MM.1S (cell line): ENCODE measurements at regions not wholly inside any gene's neighbourhood (a gene's known extent, or its start where the extent isn't known, plus 50 kb on each side); places are given as distances from the start of the nearest gene placed in this dataset.
"Not testable (repeated sequence)": the region's sequence is repeated elsewhere in the genome, so short reads cannot be mapped to it uniquely, and the experiment has no call there.

Source experiments
- EZH2 ChIP-seq: fragments of 300-600 bp; sonication (generic); optimal IDR thresholded peaks from 2 replicates; pipeline ENCODE3; 2017; ENCODE audit warnings: low read depth, mild to moderate bottlenecking, antibody characterized with exemption, low read length, mixed read lengths
- TF ChIP-seq, protein P1 (sequence below): fragments of 300-600 bp; sonication (generic); IDR thresholded peaks from 2 replicates; pipeline ENCODE4 v1.5.1; 2016; ENCODE audit warnings: antibody characterized with exemption, low read length, mixed read lengths

DNA sequence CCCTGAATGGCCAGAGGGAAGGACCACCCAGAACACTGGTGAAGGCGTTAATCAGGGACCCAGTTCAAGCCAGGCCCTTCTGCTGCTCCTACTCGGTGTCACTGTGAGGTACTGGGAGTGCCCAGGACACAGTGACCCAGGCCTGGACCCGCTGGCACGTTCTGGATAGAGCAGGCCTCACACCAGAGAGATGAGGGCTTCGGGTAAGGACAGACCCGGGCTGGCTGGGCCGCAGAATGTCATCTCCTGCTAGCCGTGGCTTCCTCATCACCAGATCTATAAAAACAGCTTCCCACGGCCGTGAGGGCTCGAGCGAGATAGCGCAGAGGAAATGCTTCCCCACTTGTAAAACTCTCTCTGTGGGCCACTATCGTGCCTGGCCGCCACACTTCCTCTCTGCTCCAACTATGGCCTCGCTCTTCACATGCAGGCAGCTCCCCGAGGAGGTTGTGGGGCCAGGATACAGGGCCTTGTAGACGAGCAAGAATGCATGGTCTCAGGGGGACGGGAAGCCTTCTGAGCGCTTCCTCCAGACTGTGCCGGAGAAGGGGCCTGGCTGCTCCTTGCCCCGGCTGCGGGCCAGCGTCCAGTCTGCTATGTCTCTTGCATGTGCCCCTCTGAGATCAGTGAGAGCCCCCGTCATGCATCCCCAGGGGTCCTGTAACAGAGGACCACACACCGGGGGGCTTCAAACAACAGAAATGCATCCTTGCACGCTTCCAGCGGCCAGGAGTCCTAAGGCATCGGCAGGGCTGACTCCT, 161.6 kb upstream of the ZNF469 start:
- TF ChIP-seq EZH2, result not testable (repeated sequence)
- TF ChIP-seq, protein P1, sequence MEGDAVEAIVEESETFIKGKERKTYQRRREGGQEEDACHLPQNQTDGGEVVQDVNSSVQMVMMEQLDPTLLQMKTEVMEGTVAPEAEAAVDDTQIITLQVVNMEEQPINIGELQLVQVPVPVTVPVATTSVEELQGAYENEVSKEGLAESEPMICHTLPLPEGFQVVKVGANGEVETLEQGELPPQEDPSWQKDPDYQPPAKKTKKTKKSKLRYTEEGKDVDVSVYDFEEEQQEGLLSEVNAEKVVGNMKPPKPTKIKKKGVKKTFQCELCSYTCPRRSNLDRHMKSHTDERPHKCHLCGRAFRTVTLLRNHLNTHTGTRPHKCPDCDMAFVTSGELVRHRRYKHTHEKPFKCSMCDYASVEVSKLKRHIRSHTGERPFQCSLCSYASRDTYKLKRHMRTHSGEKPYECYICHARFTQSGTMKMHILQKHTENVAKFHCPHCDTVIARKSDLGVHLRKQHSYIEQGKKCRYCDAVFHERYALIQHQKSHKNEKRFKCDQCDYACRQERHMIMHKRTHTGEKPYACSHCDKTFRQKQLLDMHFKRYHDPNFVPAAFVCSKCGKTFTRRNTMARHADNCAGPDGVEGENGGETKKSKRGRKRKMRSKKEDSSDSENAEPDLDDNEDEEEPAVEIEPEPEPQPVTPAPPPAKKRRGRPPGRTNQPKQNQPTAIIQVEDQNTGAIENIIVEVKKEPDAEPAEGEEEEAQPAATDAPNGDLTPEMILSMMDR, result not testable (repeated sequence)
